AG04450 (cell line): ENCODE measurements at regions not wholly inside any gene's neighbourhood (a gene's known extent, or its start where the extent isn't known, plus 50 kb on each side); places are given as distances from the start of the nearest gene placed in this dataset.

ENCODE experiments used
- CTCF ChIA-PET: fragments of 300-600, 350-600 bp; formaldehyde crosslinking; extraction: SDS; loops from one replicate; lab custom pipeline; 2022; ENCODE audit warnings: antibody characterized with exemption, inconsistent platforms; lab: Charles Lee
- POLR2A ChIA-PET: fragments of 350-600 bp; formaldehyde crosslinking; extraction: SDS; loops from one replicate; lab custom pipeline; 2021; ENCODE audit warnings: antibody characterized with exemption, inconsistent platforms; lab: Yijun Ruan, JAX
- DNase-seq: peaks from one replicate; pipeline ENCODE4 v3.0.0-alpha.2; 2011; ENCODE audit warnings: low read depth, low spot score
- H3K27ac ChIP-seq: one replicate; pipeline ENCODE4 v1.5.1; 2012; ENCODE audit warnings: low read depth, low read length, control low read depth
- H3K27me3 ChIP-seq: one replicate; pipeline ENCODE4 v1.6.0; 2012; ENCODE audit warnings: low read length; ENCODE audit not compliant: control insufficient read depth, insufficient read depth
- H3K4me3 ChIP-seq: 2 replicates; pipeline ENCODE4 v1.5.1; 2011; ENCODE audit warnings: mild to moderate bottlenecking, low read depth, low read length, control low read depth
- H3K9me3 ChIP-seq: 2 replicates; pipeline ENCODE4 v1.5.1; 2012; ENCODE audit warnings: low read length; ENCODE audit not compliant: control insufficient read depth, insufficient read depth
- TF ChIP-seq, protein P1 (sequence below): IDR thresholded peaks from 2 replicates; pipeline ENCODE4 v1.5.1; 2011; ENCODE audit warnings: low read depth, low read length, control low read depth, inconsistent platforms

DNA sequence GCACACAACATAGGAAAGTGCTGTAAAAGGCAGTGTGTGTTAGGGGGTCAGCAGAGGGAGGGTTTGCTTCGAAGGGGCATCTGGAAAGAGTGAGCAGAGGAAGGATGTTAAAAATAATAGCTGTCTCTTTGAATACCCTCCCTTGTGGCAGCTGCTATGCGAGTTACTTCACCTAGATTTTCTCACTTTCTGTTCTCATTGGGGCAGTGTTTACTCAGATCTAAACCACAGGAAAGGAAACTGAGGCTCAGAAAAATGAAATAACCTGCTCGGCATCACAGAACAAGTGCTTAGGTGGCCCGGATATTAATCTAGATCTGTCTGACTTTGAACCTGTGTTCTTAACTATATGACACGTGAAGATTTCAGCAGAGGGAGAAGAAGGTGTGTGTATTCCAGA is 125.3 kb downstream of the C11orf91 start:
- no peaks in the 10 kb centered on the region for H3K27me3 ChIP-seq
- no peaks in the 10 kb centered on the region for H3K9me3 ChIP-seq
- no peak overlapping the region for H3K4me3 ChIP-seq
- ChIA-PET POLR2A (no interaction called here), CTCF (no interaction called here)
- TF ChIP-seq, protein P1, sequence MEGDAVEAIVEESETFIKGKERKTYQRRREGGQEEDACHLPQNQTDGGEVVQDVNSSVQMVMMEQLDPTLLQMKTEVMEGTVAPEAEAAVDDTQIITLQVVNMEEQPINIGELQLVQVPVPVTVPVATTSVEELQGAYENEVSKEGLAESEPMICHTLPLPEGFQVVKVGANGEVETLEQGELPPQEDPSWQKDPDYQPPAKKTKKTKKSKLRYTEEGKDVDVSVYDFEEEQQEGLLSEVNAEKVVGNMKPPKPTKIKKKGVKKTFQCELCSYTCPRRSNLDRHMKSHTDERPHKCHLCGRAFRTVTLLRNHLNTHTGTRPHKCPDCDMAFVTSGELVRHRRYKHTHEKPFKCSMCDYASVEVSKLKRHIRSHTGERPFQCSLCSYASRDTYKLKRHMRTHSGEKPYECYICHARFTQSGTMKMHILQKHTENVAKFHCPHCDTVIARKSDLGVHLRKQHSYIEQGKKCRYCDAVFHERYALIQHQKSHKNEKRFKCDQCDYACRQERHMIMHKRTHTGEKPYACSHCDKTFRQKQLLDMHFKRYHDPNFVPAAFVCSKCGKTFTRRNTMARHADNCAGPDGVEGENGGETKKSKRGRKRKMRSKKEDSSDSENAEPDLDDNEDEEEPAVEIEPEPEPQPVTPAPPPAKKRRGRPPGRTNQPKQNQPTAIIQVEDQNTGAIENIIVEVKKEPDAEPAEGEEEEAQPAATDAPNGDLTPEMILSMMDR: no peak
- H3K27ac ChIP-seq: no peak overlapping the region
- DNase-seq: no peak

DNA sequence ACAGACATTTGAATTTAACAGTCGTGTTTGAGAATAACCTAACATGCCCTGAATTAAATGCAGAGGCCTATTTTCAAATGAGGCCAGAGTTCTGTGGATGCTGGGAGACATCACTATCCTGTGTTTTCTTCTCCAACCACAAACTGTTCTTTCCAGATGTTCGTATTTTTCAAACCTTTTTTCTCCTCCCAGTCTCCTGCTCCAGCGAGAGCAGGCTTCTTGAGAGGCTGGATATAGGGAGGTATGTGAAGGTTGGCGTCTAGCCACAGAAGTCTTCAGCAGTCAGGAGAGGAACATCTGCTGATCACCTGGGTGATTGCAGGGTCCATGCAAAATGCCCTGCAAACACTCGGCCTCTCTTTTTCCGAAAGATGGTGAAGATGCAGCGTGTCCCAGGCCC is 126.3 kb downstream of the C11orf91 start:
- no peak for DNase-seq
- ChIA-PET POLR2A (no interaction called here), CTCF (no interaction called here)
- TF ChIP-seq, protein P1: no peak
- H3K4me3 ChIP-seq: no peak overlapping the region
- no peaks in the 10 kb centered on the region for H3K9me3 ChIP-seq
- H3K27ac ChIP-seq: no peak overlapping the region
- no peaks in the 10 kb centered on the region for H3K27me3 ChIP-seq

DNA sequence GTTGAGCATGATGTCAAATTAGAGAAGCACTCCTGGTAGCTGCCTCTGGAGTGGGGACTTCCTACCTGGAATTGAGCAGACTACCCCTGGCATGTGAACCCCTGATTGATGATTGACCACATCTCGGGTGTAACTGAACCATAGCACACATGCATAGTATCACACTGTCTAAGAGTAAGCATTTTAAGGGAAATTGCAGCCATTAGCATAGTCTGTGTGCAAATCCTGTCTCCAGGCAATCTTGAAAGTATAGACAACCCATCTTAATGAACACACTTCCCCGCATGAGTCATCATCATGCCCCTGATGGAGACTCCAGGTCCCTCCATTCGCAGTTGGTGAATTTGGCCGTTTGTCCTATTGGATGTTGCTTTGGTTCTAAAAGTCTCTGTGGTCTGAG is 131.3 kb downstream of the C11orf91 start:
- H3K27ac ChIP-seq: no peak overlapping the region
- TF ChIP-seq, protein P1: no peak
- H3K27me3 ChIP-seq: no peaks in the 10 kb centered on the region
- no peak for DNase-seq
- no peak overlapping the region for H3K4me3 ChIP-seq
- ChIA-PET POLR2A (no interaction called here), CTCF (no interaction called here)
- H3K9me3 ChIP-seq: no peaks in the 10 kb centered on the region

DNA sequence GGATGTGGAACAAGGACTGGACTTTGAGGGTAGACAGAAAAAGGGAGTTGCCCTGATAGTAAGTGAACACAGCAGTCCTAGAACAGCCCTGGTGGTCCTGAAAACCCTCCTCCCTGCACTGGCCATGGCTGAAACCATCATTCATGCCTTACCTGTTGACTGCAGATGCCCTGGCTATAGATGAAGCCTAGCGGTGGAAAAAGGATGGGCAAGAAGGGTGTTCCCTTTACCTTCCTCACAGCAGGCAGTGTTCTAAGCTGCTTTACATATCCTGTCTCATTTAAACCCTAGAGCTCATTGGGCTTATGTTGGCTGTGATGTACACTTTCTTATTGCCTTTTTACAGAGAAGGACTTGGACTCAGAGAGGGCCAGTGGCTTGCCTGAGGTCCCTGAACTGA is 133.6 kb downstream of the C11orf91 start:
- Histone ChIP-seq H3K4me3 (no peak overlapping the region), H3K9me3 (no peaks in the 10 kb centered on the region), H3K27me3 (no peaks in the 10 kb centered on the region), H3K27ac (no peak overlapping the region)
- DNase-seq: no peak
- TF ChIP-seq, protein P1: no peak
- ChIA-PET POLR2A (no interaction called here), CTCF (no interaction called here)

DNA sequence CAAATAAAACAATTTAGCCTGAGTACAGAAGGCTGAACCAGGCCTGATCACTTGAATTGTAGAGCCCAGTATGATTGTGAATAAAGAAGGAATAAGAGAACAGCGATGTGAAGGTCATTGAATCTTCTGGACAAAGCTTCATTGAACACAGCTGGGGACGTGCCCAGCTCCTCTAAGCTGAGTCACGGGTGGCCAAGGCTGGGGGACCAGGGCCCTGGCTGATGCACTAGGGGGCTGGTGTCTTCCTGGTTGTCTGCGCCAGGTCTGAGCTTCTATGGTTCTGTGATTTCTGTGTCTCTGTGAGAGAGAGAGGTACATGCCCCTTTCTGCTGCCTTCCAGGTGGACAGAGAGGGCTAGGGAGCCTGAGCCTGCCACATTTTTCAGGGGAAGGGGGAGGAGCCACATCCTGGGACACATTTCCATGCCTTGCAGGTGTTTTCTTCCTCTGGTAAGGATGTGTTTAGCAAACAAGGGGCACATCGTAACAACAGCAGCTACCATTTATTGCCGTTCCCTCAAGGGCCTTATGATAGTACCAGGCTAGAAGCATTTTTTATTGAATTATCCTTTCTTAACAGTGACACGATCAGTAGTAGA is 135.7 kb downstream of the C11orf91 start:
- ChIA-PET CTCF (interaction anchor here (0.7 kb wide), 1 partner anchor 22 kb away, joined by 6 read pairs; no protein-coding TSS in a partner anchor), POLR2A (no interaction called here)
- Histone ChIP-seq H3K27me3 (no peaks in the 10 kb centered on the region), H3K27ac (no peak overlapping the region), H3K9me3 (no peaks in the 10 kb centered on the region), H3K4me3 (no peak overlapping the region)
- DNase-seq: no peak
- TF ChIP-seq, protein P1: no peak
